Neural progenitor cell (in vitro differentiated cells): ENCODE measurements at regions not wholly inside any gene's neighbourhood (a gene's known extent, or its start where the extent isn't known, plus 50 kb on each side); places are given as distances from the start of the nearest gene placed in this dataset. TPM values are rescaled to one million over a fixed set of nuclear protein-coding genes. Genes with fewer than 3 reads are reported as not detected.

Experiments used
- small RNA-seq: library from RNA; depleted of rRNA; stranded (forward); fragments of <200 nt; gene quantifications from one replicate; pipeline ENCODE3, GENCODE V24; 2015

Small RNA genes lying in the stretch of these regions (small RNA-seq; reads per million reads assigned to genes)
- gene AC106712.1: not detected
- gene RF00019: not detected
